ENCODE measurements at regions not wholly inside any gene's neighbourhood (a gene's known extent, or its start where the extent isn't known, plus 50 kb on each side); places are given as distances from the start of the nearest gene placed in this dataset.

GRCh38 chr7:108770981-108771745, 201.5 kb downstream of the DNAJB9 start:
- no peaks in the 10 kb centered on the region for H3K27me3 ChIP-seq (ENCODE audit: insufficient read depth, low read length)
- H3K79me2 ChIP-seq (ENCODE audit: insufficient read depth, low read length), result no peaks in the 10 kb centered on the region
- H3K4me3 ChIP-seq (ENCODE audit: insufficient read depth, low read length), result no peak overlapping the region
- no peaks in the 10 kb centered on the region for H3K4me1 ChIP-seq (ENCODE audit: insufficient read depth, low read length)
- TF ChIP-seq, protein P1, sequence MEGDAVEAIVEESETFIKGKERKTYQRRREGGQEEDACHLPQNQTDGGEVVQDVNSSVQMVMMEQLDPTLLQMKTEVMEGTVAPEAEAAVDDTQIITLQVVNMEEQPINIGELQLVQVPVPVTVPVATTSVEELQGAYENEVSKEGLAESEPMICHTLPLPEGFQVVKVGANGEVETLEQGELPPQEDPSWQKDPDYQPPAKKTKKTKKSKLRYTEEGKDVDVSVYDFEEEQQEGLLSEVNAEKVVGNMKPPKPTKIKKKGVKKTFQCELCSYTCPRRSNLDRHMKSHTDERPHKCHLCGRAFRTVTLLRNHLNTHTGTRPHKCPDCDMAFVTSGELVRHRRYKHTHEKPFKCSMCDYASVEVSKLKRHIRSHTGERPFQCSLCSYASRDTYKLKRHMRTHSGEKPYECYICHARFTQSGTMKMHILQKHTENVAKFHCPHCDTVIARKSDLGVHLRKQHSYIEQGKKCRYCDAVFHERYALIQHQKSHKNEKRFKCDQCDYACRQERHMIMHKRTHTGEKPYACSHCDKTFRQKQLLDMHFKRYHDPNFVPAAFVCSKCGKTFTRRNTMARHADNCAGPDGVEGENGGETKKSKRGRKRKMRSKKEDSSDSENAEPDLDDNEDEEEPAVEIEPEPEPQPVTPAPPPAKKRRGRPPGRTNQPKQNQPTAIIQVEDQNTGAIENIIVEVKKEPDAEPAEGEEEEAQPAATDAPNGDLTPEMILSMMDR (IDR thresholded peaks at IDR 0.05; ENCODE audit: extremely low read depth, low read depth, low read length), result no peak
- H3K27ac ChIP-seq (ENCODE audit: low read depth, low read length), result no peak overlapping the region
- H2AFZ ChIP-seq (ENCODE audit: low read length), result no peak overlapping the region
- no peak for DNase-seq (ENCODE audit: insufficient read length, low spot score, missing footprints)
- no peak overlapping the region for H3K4me2 ChIP-seq (ENCODE audit: insufficient read depth, low read length)
- no peaks in the 10 kb centered on the region for H3K36me3 ChIP-seq (ENCODE audit: insufficient read depth, low read length)
- no peaks in the 10 kb centered on the region for H4K20me1 ChIP-seq (ENCODE audit: insufficient read depth, low read length)
- no peaks in the 10 kb centered on the region for H3K9me3 ChIP-seq (ENCODE audit: low read depth, low read length)

GRCh38 chr7:108771853-108772252, 202.2 kb downstream of the DNAJB9 start:
- Histone ChIP-seq H3K27me3 (ENCODE audit: insufficient read depth, low read length) (no peaks in the 10 kb centered on the region), H3K9me3 (ENCODE audit: low read depth, low read length) (no peaks in the 10 kb centered on the region), H2AFZ (ENCODE audit: low read length) (no peak overlapping the region), H3K27ac (ENCODE audit: low read depth, low read length) (no peak overlapping the region), H3K4me2 (ENCODE audit: insufficient read depth, low read length) (no peak overlapping the region), H3K4me3 (ENCODE audit: insufficient read depth, low read length) (no peak overlapping the region), H3K79me2 (ENCODE audit: insufficient read depth, low read length) (no peaks in the 10 kb centered on the region), H3K4me1 (ENCODE audit: insufficient read depth, low read length) (no peaks in the 10 kb centered on the region), H3K36me3 (ENCODE audit: insufficient read depth, low read length) (no peaks in the 10 kb centered on the region), H4K20me1 (ENCODE audit: insufficient read depth, low read length) (no peaks in the 10 kb centered on the region)
- no peak for DNase-seq (ENCODE audit: insufficient read length, low spot score, missing footprints)
- TF ChIP-seq, protein P1 (IDR thresholded peaks at IDR 0.05; ENCODE audit: extremely low read depth, low read depth, low read length), result no peak

DNA sequence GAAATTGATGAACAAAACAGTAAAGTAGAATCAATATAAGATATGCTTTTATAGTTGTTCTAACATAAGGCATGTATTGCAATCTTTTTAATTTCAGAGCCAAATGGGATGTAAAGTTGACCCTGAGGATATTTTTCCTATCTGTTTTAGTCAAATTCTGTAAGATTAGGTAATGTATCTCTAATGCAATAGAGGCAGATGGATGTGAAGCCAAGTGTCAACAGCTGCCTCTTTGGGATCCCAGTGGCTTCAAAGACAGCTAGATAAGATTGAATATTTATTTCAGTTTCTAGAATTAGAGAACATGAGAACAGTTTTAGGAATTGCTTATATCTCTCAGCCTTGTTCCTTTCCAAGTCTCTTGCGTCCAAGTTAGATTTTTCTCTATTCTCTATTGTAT, 208.3 kb downstream of the DNAJB9 start:
- H4K20me1 ChIP-seq (ENCODE audit: insufficient read depth, low read length), result no peaks in the 10 kb centered on the region
- no peaks in the 10 kb centered on the region for H3K27me3 ChIP-seq (ENCODE audit: insufficient read depth, low read length)
- no peak for DNase-seq (ENCODE audit: insufficient read length, low spot score, missing footprints)
- H3K79me2 ChIP-seq (ENCODE audit: insufficient read depth, low read length), result no peaks in the 10 kb centered on the region
- TF ChIP-seq, protein P1 (IDR thresholded peaks at IDR 0.05; ENCODE audit: extremely low read depth, low read depth, low read length), result no peak
- H3K4me1 ChIP-seq (ENCODE audit: insufficient read depth, low read length), result no peaks in the 10 kb centered on the region
- no peaks in the 10 kb centered on the region for H3K36me3 ChIP-seq (ENCODE audit: insufficient read depth, low read length)
- H3K4me2 ChIP-seq (ENCODE audit: insufficient read depth, low read length), result no peak overlapping the region
- no peak overlapping the region for H2AFZ ChIP-seq (ENCODE audit: low read length)
- no peak overlapping the region for H3K27ac ChIP-seq (ENCODE audit: low read depth, low read length)
- no peak overlapping the region for H3K4me3 ChIP-seq (ENCODE audit: insufficient read depth, low read length)
- H3K9me3 ChIP-seq (ENCODE audit: low read depth, low read length), result no peaks in the 10 kb centered on the region

GRCh38 chr7:108789451-108789850, 219.8 kb downstream of the DNAJB9 start:
- Histone ChIP-seq H3K4me3 (ENCODE audit: insufficient read depth, low read length) (no peak overlapping the region), H3K9me3 (ENCODE audit: low read depth, low read length) (no peaks in the 10 kb centered on the region), H3K4me2 (ENCODE audit: insufficient read depth, low read length) (no peak overlapping the region), H2AFZ (ENCODE audit: low read length) (no peak overlapping the region), H3K27ac (ENCODE audit: low read depth, low read length) (no peak overlapping the region), H3K79me2 (ENCODE audit: insufficient read depth, low read length) (no peaks in the 10 kb centered on the region), H3K27me3 (ENCODE audit: insufficient read depth, low read length) (no peaks in the 10 kb centered on the region), H3K4me1 (ENCODE audit: insufficient read depth, low read length) (no peaks in the 10 kb centered on the region), H4K20me1 (ENCODE audit: insufficient read depth, low read length) (no peaks in the 10 kb centered on the region), H3K36me3 (ENCODE audit: insufficient read depth, low read length) (no peaks in the 10 kb centered on the region)
- TF ChIP-seq, protein P1 (IDR thresholded peaks at IDR 0.05; ENCODE audit: extremely low read depth, low read depth, low read length), result no peak
- no peak for DNase-seq (ENCODE audit: insufficient read length, low spot score, missing footprints)
